ENCODE measurements at regions not wholly inside any gene's neighbourhood (a gene's known extent, or its start where the extent isn't known, plus 50 kb on each side); places are given as distances from the start of the nearest gene placed in this dataset.

DNA sequence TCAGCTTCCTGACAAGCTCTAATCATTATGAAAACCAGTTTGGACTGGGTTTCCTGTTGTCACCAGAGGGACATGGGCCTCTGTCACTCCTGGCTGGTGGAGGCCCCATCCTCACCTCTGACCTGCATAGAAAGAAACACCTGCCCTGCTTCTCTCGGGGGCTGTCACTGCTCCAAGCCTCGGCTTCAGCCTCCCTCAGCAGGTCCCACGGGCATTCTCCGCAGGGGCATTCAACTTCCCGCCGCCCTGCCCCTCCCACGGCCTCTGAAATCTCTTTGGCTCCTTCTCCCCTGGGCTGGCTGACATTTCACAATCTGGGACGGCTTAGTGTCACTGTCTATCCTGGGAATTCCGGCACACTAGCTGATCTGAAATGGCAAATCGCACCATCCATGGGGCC, 257.9 kb downstream of the CTTN start:
- H3T11ph ChIP-seq (ENCODE audit: low read length), result no peak overlapping the region
- no peak overlapping the region for H2BK12ac ChIP-seq (ENCODE audit: insufficient read length, low read depth, low read length)
- H4K8ac ChIP-seq (replicated peaks; ENCODE audit: insufficient read length, low read depth, low read length), result no peak overlapping the region
- no peaks in the 10 kb centered on the region for H3K79me1 ChIP-seq (ENCODE audit: insufficient read depth, low read depth, low read length, poor library complexity, severe bottlenecking)
- H3K9ac ChIP-seq (ENCODE audit: extremely low read depth, insufficient read length, low read length), result no peak overlapping the region
- Mint-ChIP-seq H3K27me3 (ENCODE audit: low read depth) (peaks cover 8% of the 10 kb centered on the region), H3K27ac (no peak overlapping the region), H3K36me3 (ENCODE audit: insufficient read depth in 1 of 3, low read depth in 3 of 3) (peaks cover 9 to 18% (median 12%) of the 10 kb centered on the region in 3 experiments; a peak in 5 of 7 replicates), H3K9me3 (no peaks in the 10 kb centered on the region), H3K4me3 (0 out of 5 replicates have a peak overlapping the region, but pooled peaks of 1 of the 2 experiments have one; percentile 11), H3K4me1 (peaks cover 38 to 43% of the 10 kb centered on the region in 2 experiments)
- H2BK5ac ChIP-seq (ENCODE audit: insufficient read length, low read length), result no peak overlapping the region
- WGBS (ENCODE audit: extremely low coverage, insufficient read length, low lambda C conversion rate), result no CpG with 5 or more reads among the region's 10 CpGs
- no peak overlapping the region for H3K4me2 ChIP-seq (ENCODE audit: insufficient read depth, insufficient read length, low read length)
- no peak overlapping the region for H4K91ac ChIP-seq (ENCODE audit: insufficient read length, low read depth, low read length)
- H3K79me2 ChIP-seq (ENCODE audit: insufficient read depth, low read length), result peaks cover 2% of the 10 kb centered on the region; the same call in 1 of the 2 replicates
- no peak for DNase-seq
- H2AK5ac ChIP-seq (ENCODE audit: insufficient read length, low read length), result no peak overlapping the region
- H3K18ac ChIP-seq (ENCODE audit: insufficient read length, low read depth, low read length), result no peak overlapping the region
- no peak overlapping the region for H3K27ac ChIP-seq (ENCODE audit: insufficient read length, low read depth, low read length)
- TF ChIP-seq, protein P1, sequence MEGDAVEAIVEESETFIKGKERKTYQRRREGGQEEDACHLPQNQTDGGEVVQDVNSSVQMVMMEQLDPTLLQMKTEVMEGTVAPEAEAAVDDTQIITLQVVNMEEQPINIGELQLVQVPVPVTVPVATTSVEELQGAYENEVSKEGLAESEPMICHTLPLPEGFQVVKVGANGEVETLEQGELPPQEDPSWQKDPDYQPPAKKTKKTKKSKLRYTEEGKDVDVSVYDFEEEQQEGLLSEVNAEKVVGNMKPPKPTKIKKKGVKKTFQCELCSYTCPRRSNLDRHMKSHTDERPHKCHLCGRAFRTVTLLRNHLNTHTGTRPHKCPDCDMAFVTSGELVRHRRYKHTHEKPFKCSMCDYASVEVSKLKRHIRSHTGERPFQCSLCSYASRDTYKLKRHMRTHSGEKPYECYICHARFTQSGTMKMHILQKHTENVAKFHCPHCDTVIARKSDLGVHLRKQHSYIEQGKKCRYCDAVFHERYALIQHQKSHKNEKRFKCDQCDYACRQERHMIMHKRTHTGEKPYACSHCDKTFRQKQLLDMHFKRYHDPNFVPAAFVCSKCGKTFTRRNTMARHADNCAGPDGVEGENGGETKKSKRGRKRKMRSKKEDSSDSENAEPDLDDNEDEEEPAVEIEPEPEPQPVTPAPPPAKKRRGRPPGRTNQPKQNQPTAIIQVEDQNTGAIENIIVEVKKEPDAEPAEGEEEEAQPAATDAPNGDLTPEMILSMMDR (conservative IDR thresholded peaks at IDR 0.05), result no peak
- H4K5ac ChIP-seq (ENCODE audit: insufficient read length, low read depth, low read length), result no peak overlapping the region
- H2BK20ac ChIP-seq (ENCODE audit: low read depth, low read length, poor library complexity, severe bottlenecking), result no peak overlapping the region
- H3K4me1 ChIP-seq (ENCODE audit: insufficient read depth, low read length), result peaks cover 22% of the 10 kb centered on the region
- H3K4ac ChIP-seq (ENCODE audit: low read depth, low read length), result no peak overlapping the region
- no peaks in the 10 kb centered on the region for H3K23me2 ChIP-seq (ENCODE audit: insufficient read length, low read depth, low read length, poor library complexity, severe bottlenecking)
- H2BK120ac ChIP-seq (ENCODE audit: low read depth, low read length, poor library complexity, severe bottlenecking), result no peak overlapping the region
- no peaks in the 10 kb centered on the region for H4K20me1 ChIP-seq (ENCODE audit: control insufficient read depth, insufficient read depth, insufficient read length)
- H2AFZ ChIP-seq (ENCODE audit: low read length), result no peak overlapping the region
- no peak overlapping the region for H2BK15ac ChIP-seq (ENCODE audit: low read depth, low read length)
- H3K27me3 ChIP-seq (ENCODE audit: insufficient read depth, low read length), result no peaks in the 10 kb centered on the region
- no peaks in the 10 kb centered on the region for H3K9me3 ChIP-seq (ENCODE audit: control insufficient read depth, low read depth, low read length)
- no peak overlapping the region for H3K23ac ChIP-seq (ENCODE audit: insufficient read length, low read depth, low read length)
- H3K14ac ChIP-seq (ENCODE audit: insufficient read depth, low read length), result no peak overlapping the region
- H3K56ac ChIP-seq (ENCODE audit: insufficient read length, low read depth, low read length), result no peak overlapping the region
